NB4 (cell line): ENCODE measurements at regions not wholly inside any gene's neighbourhood (a gene's known extent, or its start where the extent isn't known, plus 50 kb on each side); places are given as distances from the start of the nearest gene placed in this dataset.

Experiments
- DNase-seq: peaks from one replicate; pipeline ENCODE4 v3.0.0; 2010; ENCODE audit warnings: low read depth
- H3K4me3 ChIP-seq: one replicate; pipeline ENCODE4 v1.5.1; 2011; ENCODE audit warnings: mild to moderate bottlenecking, low read depth, low read length, moderate library complexity
- MYC ChIP-seq: IDR thresholded peaks from 2 replicates; pipeline ENCODE4 v1.6.1; 2011; ENCODE audit warnings: low read depth, low read length
- POLR2A ChIP-seq: IDR thresholded peaks from 2 replicates; pipeline ENCODE4 v1.6.1; 2011; ENCODE audit warnings: mild to moderate bottlenecking; ENCODE audit not compliant: insufficient read length; ENCODE audit errors: extremely low read depth
- TF ChIP-seq, protein P1 (sequence below): IDR thresholded peaks from one replicate; pipeline ENCODE4 v1.5.1; 2012; ENCODE audit warnings: low read depth, low read length
- TF ChIP-seq, protein P2 (sequence below): IDR thresholded peaks from 2 replicates; pipeline ENCODE4 v1.6.1; 2011; ENCODE audit warnings: low read depth, low read length

GRCh38 chr5:98500811-98501210 lies 272.7 kb upstream of the RGMB start:
- no peak overlapping the region for H3K4me3 ChIP-seq
- no peak for DNase-seq
- TF ChIP-seq, protein P1, sequence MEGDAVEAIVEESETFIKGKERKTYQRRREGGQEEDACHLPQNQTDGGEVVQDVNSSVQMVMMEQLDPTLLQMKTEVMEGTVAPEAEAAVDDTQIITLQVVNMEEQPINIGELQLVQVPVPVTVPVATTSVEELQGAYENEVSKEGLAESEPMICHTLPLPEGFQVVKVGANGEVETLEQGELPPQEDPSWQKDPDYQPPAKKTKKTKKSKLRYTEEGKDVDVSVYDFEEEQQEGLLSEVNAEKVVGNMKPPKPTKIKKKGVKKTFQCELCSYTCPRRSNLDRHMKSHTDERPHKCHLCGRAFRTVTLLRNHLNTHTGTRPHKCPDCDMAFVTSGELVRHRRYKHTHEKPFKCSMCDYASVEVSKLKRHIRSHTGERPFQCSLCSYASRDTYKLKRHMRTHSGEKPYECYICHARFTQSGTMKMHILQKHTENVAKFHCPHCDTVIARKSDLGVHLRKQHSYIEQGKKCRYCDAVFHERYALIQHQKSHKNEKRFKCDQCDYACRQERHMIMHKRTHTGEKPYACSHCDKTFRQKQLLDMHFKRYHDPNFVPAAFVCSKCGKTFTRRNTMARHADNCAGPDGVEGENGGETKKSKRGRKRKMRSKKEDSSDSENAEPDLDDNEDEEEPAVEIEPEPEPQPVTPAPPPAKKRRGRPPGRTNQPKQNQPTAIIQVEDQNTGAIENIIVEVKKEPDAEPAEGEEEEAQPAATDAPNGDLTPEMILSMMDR = no peak
- no peak for TF ChIP-seq MYC
- no peak for TF ChIP-seq POLR2A
- TF ChIP-seq, protein P2, sequence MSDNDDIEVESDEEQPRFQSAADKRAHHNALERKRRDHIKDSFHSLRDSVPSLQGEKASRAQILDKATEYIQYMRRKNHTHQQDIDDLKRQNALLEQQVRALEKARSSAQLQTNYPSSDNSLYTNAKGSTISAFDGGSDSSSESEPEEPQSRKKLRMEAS = no peak

- no peak for DNase-seq
- H3K4me3 ChIP-seq = no peak overlapping the region
- TF ChIP-seq MYC = no peak
- TF ChIP-seq, protein P2 = no peak
- TF ChIP-seq POLR2A = no peak
- TF ChIP-seq, protein P1 = no peak
Measured at GRCh38 chr5:98503616-98504015, 269.8 kb upstream of the RGMB start.

DNA sequence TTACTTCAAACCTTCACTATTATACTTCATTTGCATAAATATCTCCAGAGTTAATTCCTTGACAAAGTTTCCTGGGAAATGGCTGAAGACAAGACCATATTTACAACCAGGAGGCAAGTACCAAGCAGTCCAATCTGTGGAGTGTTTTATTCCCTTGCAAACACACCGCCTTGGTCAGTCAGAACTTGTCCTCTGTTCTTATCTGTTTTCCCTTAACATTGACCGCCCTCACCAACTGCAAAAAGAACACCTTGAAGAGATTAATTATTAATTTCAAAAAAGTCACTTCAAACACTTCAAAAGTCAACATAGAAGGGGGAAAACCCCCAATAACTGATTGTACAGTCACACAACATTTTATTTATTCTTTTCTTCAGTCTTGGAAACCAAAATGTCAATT lies 269.0 kb upstream of the RGMB start:
- DNase-seq = no peak
- no peak overlapping the region for H3K4me3 ChIP-seq
- TF ChIP-seq, protein P2 = no peak
- TF ChIP-seq POLR2A (no peak), MYC (no peak)
- TF ChIP-seq, protein P1 = no peak

- DNase-seq = no peak
- no peak overlapping the region for H3K4me3 ChIP-seq
- no peak for TF ChIP-seq POLR2A
- TF ChIP-seq, protein P1 = no peak
- no peak for TF ChIP-seq MYC
- TF ChIP-seq, protein P2 = no peak
Measured at GRCh38 chr5:98510143-98510985, 263.1 kb upstream of the RGMB start.

DNA sequence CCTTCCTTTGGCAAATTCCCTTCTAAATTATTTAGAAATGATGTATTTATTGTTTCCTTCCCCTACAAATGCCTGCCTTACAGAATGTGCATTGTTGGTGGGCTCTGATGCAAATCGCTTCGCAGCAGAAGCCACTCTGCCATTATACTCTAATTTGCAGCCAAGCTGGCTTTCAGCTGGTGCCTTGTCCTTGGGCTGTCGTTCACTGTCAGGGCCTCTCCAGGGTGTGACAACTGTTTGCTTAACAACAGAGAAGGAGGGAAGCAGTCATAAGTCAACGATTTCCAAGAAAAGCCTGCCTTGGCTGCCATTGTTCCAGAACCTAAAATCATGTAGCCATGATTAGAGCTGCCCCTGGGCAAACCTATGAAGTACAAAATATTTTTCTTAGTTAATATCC lies 260.1 kb upstream of the RGMB start:
- H3K4me3 ChIP-seq = no peak overlapping the region
- TF ChIP-seq, protein P1 = no peak
- TF ChIP-seq POLR2A (no peak), MYC (no peak)
- TF ChIP-seq, protein P2 = no peak
- DNase-seq = no peak
